H1 (cell line): ENCODE measurements at regions not wholly inside any gene's neighbourhood (a gene's known extent, or its start where the extent isn't known, plus 50 kb on each side); places are given as distances from the start of the nearest gene placed in this dataset.

Experiments used
- ASH2L ChIP-seq: fragments of 200-600, 300-600 bp; sonication (generic); IDR thresholded peaks from one replicate; pipeline ENCODE4 v1.7.1; 2017; ENCODE audit warnings: low read length
- HDAC6 ChIP-seq: IDR thresholded peaks from one replicate; pipeline ENCODE4 v1.7.1; 2012; ENCODE audit warnings: low read depth, mild to moderate bottlenecking, inconsistent platforms, low read length, moderate library complexity
- KDM1A ChIP-seq: fragments of 200-600, 300-600 bp; sonication (generic); IDR thresholded peaks from 2 replicates; pipeline ENCODE4 v1.7.1; 2016; ENCODE audit warnings: mild to moderate bottlenecking, low read length, borderline replicate concordance
- SIRT6 ChIP-seq: IDR thresholded peaks from one replicate; pipeline ENCODE4 v1.7.1; 2012; ENCODE audit warnings: low read length, inconsistent platforms
- SRF ChIP-seq: IDR thresholded peaks from 2 replicates; pipeline ENCODE4 v1.6.1; 2011; ENCODE audit warnings: mild to moderate bottlenecking, low read depth, low read length, moderate library complexity
- TF ChIP-seq, protein P1 (sequence below): IDR thresholded peaks from 2 replicates; pipeline ENCODE4 v1.6.1; 2012; ENCODE audit warnings: inconsistent platforms
- TF ChIP-seq, protein P2 (sequence below): IDR thresholded peaks from 2 replicates; pipeline ENCODE4 v1.6.1; 2012; ENCODE audit warnings: low read length, inconsistent platforms

DNA sequence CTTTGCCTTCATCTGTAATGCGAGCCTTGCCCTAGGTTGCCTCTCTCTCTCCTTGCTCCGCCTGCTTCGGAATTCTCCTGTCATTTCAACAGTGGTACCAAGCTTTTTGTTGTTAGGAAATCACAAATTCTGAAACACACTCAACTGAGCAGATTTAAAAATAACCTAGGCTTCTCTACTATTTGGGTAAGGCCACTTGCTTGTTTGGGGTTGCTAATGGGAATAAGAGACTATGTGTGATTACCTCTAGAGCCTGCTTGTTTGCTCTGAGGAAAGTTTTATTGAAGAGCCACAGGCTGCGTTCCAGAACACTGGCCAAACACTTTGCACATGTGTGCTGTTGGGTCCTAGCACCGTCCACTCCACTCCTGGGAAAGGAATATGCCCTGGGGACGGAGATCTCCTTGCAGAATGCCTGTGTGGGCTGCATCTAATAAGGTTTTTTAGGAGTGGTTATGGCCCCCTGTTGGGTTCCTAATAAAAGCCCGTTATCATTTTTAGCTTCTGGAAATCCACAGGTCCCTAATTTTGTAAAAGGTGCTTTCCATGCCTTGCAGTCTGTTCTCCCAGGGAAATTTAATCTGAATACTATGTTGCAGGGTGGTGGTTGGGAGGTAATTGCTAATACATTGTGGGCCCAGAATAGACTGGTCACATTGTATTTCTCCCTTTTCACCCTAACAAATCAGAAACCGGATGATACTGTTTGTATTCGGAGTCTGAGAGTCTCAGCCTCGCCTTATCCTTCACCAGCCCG lies 68.7 kb upstream of the KLF6 start (continued):
- TF ChIP-seq, protein P1, sequence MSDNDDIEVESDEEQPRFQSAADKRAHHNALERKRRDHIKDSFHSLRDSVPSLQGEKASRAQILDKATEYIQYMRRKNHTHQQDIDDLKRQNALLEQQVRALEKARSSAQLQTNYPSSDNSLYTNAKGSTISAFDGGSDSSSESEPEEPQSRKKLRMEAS = no peak
- TF ChIP-seq SRF = no peak
- TF ChIP-seq, protein P2, sequence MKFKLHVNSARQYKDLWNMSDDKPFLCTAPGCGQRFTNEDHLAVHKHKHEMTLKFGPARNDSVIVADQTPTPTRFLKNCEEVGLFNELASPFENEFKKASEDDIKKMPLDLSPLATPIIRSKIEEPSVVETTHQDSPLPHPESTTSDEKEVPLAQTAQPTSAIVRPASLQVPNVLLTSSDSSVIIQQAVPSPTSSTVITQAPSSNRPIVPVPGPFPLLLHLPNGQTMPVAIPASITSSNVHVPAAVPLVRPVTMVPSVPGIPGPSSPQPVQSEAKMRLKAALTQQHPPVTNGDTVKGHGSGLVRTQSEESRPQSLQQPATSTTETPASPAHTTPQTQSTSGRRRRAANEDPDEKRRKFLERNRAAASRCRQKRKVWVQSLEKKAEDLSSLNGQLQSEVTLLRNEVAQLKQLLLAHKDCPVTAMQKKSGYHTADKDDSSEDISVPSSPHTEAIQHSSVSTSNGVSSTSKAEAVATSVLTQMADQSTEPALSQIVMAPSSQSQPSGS = no peak
- no peak for TF ChIP-seq SIRT6
- no peak for TF ChIP-seq ASH2L
- no peak for TF ChIP-seq HDAC6
- no peak for TF ChIP-seq KDM1A
